ENCODE measurements at regions not wholly inside any gene's neighbourhood (a gene's known extent, or its start where the extent isn't known, plus 50 kb on each side); places are given as distances from the start of the nearest gene placed in this dataset.

GRCh38 chr5:147017191-147017590 is 138.6 kb upstream of the PPP2R2B start:
- no peak for TF ChIP-seq ATF3 (CRISPR knock-in tag; conservative IDR thresholded peaks at IDR 0.05)
- TF ChIP-seq MXD4 (CRISPR knock-in tag; IDR thresholded peaks at IDR 0.05; ENCODE audit: borderline replicate concordance) = no peak

Data from WTC11 (cell line).